ENCODE measurements at regions not wholly inside any gene's neighbourhood (a gene's known extent, or its start where the extent isn't known, plus 50 kb on each side); places are given as distances from the start of the nearest gene placed in this dataset.
"Not testable (repeated sequence)": the region's sequence is repeated elsewhere in the genome, so short reads cannot be mapped to it uniquely, and the experiment has no call there.

- no peak for DNase-seq (ENCODE audit: low read depth, low spot score)
- ChIA-PET CTCF (no interaction called here), POLR2A (no interaction called here)
- no peak for TF ChIP-seq CTCF (IDR thresholded peaks at IDR 0.05; ENCODE audit: insufficient read depth, low read length, missing control alignments)
- no peak overlapping the region for H3K4me3 ChIP-seq (ENCODE audit: low read depth, low read length)
These were observed 513.2 kb upstream of the PHF14 start for GRCh38 chr7:10460474-10460873.

- ChIA-PET POLR2A (no interaction called here), CTCF (no interaction called here)
- TF ChIP-seq CTCF (IDR thresholded peaks at IDR 0.05; ENCODE audit: insufficient read depth, low read length, missing control alignments): no peak
- DNase-seq (ENCODE audit: low read depth, low spot score): no peak
- H3K4me3 ChIP-seq (ENCODE audit: low read depth, low read length): no peak overlapping the region
These were observed 510.0 kb upstream of the PHF14 start for GRCh38 chr7:10463701-10464100.

GRCh38 chr7:10465536-10465935, 508.1 kb upstream of the PHF14 start:
- H3K4me3 ChIP-seq (ENCODE audit: low read depth, low read length); POLR2A ChIA-PET; CTCF ChIA-PET; DNase-seq (ENCODE audit: low read depth, low spot score): not testable (repeated sequence)

- H3K4me3 ChIP-seq (ENCODE audit: low read depth, low read length): no peak overlapping the region
- POLR2A ChIA-PET: no interaction called here
- CTCF ChIA-PET: no interaction called here
- no peak for DNase-seq (ENCODE audit: low read depth, low spot score)
- no peak for TF ChIP-seq CTCF (IDR thresholded peaks at IDR 0.05; ENCODE audit: insufficient read depth, low read length, missing control alignments)
These were observed 504.8 kb upstream of the PHF14 start for GRCh38 chr7:10468908-10469307.

GRCh38 chr7:10469476-10469875, 504.2 kb upstream of the PHF14 start:
- POLR2A ChIA-PET: no interaction called here
- no peak for DNase-seq (ENCODE audit: low read depth, low spot score)
- TF ChIP-seq CTCF (IDR thresholded peaks at IDR 0.05; ENCODE audit: insufficient read depth, low read length, missing control alignments): no peak
- CTCF ChIA-PET: no interaction called here
- H3K4me3 ChIP-seq (ENCODE audit: low read depth, low read length): no peak overlapping the region

GRCh38 chr7:10471280-10472058, 502.2 kb upstream of the PHF14 start:
- H3K4me3 ChIP-seq (ENCODE audit: low read depth, low read length): no peak overlapping the region
- CTCF ChIA-PET: no interaction called here
- POLR2A ChIA-PET: no interaction called here
- no peak for TF ChIP-seq CTCF (IDR thresholded peaks at IDR 0.05; ENCODE audit: insufficient read depth, low read length, missing control alignments)
- no peak for DNase-seq (ENCODE audit: low read depth, low spot score)

- ChIA-PET POLR2A (no interaction called here), CTCF (no interaction called here)
- no peak for TF ChIP-seq CTCF (IDR thresholded peaks at IDR 0.05; ENCODE audit: insufficient read depth, low read length, missing control alignments)
- no peak overlapping the region for H3K4me3 ChIP-seq (ENCODE audit: low read depth, low read length)
- no peak for DNase-seq (ENCODE audit: low read depth, low spot score)
These were observed 501.6 kb upstream of the PHF14 start for GRCh38 chr7:10472115-10472514.

All from AG04449 (cell line).